ENCODE measurements at regions not wholly inside any gene's neighbourhood (a gene's known extent, or its start where the extent isn't known, plus 50 kb on each side); places are given as distances from the start of the nearest gene placed in this dataset.

DNA sequence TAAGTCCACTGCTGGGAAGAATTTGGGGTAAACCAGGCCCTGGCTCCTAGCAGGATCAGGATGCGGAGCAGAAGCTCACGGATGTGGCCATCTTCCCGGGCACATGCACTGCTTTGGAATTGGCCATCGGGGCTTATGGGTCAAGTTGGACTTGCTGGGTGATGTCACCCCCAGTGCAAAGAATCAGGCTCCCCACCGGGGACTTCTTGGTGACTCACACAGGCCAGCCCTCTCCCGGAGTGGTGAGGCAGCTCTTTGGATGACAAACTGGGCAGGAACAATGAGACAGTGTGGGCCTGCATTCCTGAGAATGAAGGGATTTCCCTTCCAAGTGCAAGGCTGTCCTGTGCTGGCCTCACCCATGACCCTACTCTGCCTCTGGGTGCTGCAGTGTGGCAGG lies 128.8 kb upstream of the ANO1 start:
- Histone ChIP-seq H3K79me2 (ENCODE audit: control insufficient read depth, insufficient read depth, low read length) (no peaks in the 10 kb centered on the region), H3K36me3 (ENCODE audit: control insufficient read depth in 2 of 2, insufficient read depth in 2 of 2, low read length in 1 of 2) (no peaks in the 10 kb centered on the region), H3K4me3 (no peak overlapping the region), H3K27me3 (replicated peaks in 1 of 2; ENCODE audit: control insufficient read depth in 2 of 2, insufficient read depth in 2 of 2, low read length in 1 of 2) (no peaks in the 10 kb centered on the region; a peak in 1 of 4 replicates), H3K27ac (ENCODE audit: control insufficient read depth, insufficient read depth) (no peak overlapping the region), H3K9me3 (replicated peaks; ENCODE audit: control insufficient read depth, insufficient read depth, low read length) (peaks cover 3% of the 10 kb centered on the region; the same call in 1 of the 3 replicates), H3K4me2 (ENCODE audit: control insufficient read depth, insufficient read depth) (no peak overlapping the region), H3K9ac (ENCODE audit: control insufficient read depth, insufficient read depth, low read length) (no peak overlapping the region), H3K4me1 (ENCODE audit: control insufficient read depth, insufficient read depth, low read length) (no peaks in the 10 kb centered on the region), H2AFZ (ENCODE audit: control insufficient read depth, low read depth, low read length) (no peak overlapping the region), H4K20me1 (ENCODE audit: control insufficient read depth, insufficient read depth) (no peaks in the 10 kb centered on the region)
- POLR2A ChIA-PET = no interaction called here
- intact Hi-C loops (cut with micrococcal nuclease; ENCODE audit: unreplicated experiment) (no loop called here), in situ Hi-C loops (cut with MboI) (no loop called here)
- no peak for DNase-seq (ENCODE audit: low read depth, low spot score)
- no TSS peak for BruUV-seq (replicated peaks)
- whole genome bisulfite sequencing (ENCODE audit: insufficient coverage, insufficient replicate concordance, low lambda C conversion rate, missing lambda C conversion rate) = 50% methylated on average over 6 of the region's 6 CpGs
- SMC1A ChIA-PET (ENCODE audit: uncharacterized antibody, unreplicated experiment) = no interaction called here
- RAD21 ChIA-PET (ENCODE audit: unreplicated experiment) = no interaction called here
- CTCF ChIA-PET = no interaction called here
- no peak for ATAC-seq
- TF ChIP-seq IKZF1 (conservative IDR thresholded peaks at IDR 0.05) = no peak
- no peak for TF ChIP-seq SUZ12 (IDR thresholded peaks at IDR 0.05; ENCODE audit: unreplicated experiment)
- TF ChIP-seq WRNIP1 (IDR thresholded peaks at IDR 0.05; ENCODE audit: borderline replicate concordance, low read depth, low read length) = no peak
- TF ChIP-seq, protein P1, sequence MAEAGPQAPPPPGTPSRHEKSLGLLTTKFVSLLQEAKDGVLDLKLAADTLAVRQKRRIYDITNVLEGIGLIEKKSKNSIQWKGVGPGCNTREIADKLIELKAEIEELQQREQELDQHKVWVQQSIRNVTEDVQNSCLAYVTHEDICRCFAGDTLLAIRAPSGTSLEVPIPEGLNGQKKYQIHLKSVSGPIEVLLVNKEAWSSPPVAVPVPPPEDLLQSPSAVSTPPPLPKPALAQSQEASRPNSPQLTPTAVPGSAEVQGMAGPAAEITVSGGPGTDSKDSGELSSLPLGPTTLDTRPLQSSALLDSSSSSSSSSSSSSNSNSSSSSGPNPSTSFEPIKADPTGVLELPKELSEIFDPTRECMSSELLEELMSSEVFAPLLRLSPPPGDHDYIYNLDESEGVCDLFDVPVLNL (IDR thresholded peaks at IDR 0.05; ENCODE audit: low read depth, low read length) = no peak
- TF ChIP-seq, protein P2, sequence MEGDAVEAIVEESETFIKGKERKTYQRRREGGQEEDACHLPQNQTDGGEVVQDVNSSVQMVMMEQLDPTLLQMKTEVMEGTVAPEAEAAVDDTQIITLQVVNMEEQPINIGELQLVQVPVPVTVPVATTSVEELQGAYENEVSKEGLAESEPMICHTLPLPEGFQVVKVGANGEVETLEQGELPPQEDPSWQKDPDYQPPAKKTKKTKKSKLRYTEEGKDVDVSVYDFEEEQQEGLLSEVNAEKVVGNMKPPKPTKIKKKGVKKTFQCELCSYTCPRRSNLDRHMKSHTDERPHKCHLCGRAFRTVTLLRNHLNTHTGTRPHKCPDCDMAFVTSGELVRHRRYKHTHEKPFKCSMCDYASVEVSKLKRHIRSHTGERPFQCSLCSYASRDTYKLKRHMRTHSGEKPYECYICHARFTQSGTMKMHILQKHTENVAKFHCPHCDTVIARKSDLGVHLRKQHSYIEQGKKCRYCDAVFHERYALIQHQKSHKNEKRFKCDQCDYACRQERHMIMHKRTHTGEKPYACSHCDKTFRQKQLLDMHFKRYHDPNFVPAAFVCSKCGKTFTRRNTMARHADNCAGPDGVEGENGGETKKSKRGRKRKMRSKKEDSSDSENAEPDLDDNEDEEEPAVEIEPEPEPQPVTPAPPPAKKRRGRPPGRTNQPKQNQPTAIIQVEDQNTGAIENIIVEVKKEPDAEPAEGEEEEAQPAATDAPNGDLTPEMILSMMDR (IDR thresholded peaks at IDR 0.05 in 2 of 3, conservative IDR thresholded peaks at IDR 0.05 in 1 of 3; ENCODE audit: control insufficient read depth in 2 of 3, extremely low read depth in 1 of 3, insufficient read depth in 1 of 3, low read depth in 3 of 3, low read length in 3 of 3) = no peak
- TF ChIP-seq POU2F2 (IDR thresholded peaks at IDR 0.05; ENCODE audit: borderline replicate concordance, low read depth, low read length) = no peak
- FAIRE-seq = no peak

Measured in GM12878 (cell line).